IPS-18c (cell line): ENCODE measurements at regions not wholly inside any gene's neighbourhood (a gene's known extent, or its start where the extent isn't known, plus 50 kb on each side); places are given as distances from the start of the nearest gene placed in this dataset.
"Not testable (repeated sequence)": the region's sequence is repeated elsewhere in the genome, so short reads cannot be mapped to it uniquely, and the experiment has no call there.

ENCODE experiments used
- H3K4me3 ChIP-seq: 2 replicates; pipeline ENCODE4 v1.7.0; 2013; ENCODE audit warnings: low read depth, mild to moderate bottlenecking, low read length, moderate library complexity; ENCODE audit not compliant: insufficient read depth
- H3K9me3 ChIP-seq: one replicate; pipeline ENCODE4 v1.6.1; 2013; ENCODE audit warnings: mild to moderate bottlenecking, low read length, moderate library complexity; ENCODE audit not compliant: control insufficient read depth, insufficient read depth

GRCh38 chr5:105304859-105305258 is 1742.3 kb upstream of the NUDT12 start:
- Histone ChIP-seq H3K4me3 (no peak overlapping the region), H3K9me3 (no peaks in the 10 kb centered on the region)

- H3K9me3 ChIP-seq: no peaks in the 10 kb centered on the region
- H3K4me3 ChIP-seq: no peak overlapping the region
These were observed 1726.4 kb upstream of the NUDT12 start for GRCh38 chr5:105288946-105289345.

- H3K9me3 ChIP-seq: no peaks in the 10 kb centered on the region
- no peak overlapping the region for H3K4me3 ChIP-seq
These were observed 1720.5 kb upstream of the NUDT12 start for GRCh38 chr5:105283134-105283533.

- H3K9me3 ChIP-seq: no peaks in the 10 kb centered on the region
These were observed 1711.5 kb upstream of the NUDT12 start for GRCh38 chr5:105274079-105274478.

GRCh38 chr5:105263515-105263914 is 1700.9 kb upstream of the NUDT12 start:
- Histone ChIP-seq H3K4me3 (no peak overlapping the region), H3K9me3 (no peaks in the 10 kb centered on the region)

More at GRCh38 chr5:105274079-105274478, 1711.5 kb upstream of the NUDT12 start:
- no peak overlapping the region for H3K4me3 ChIP-seq

GRCh38 chr5:105259581-105260217 is 1697.1 kb upstream of the NUDT12 start:
- Histone ChIP-seq H3K9me3 (no peaks in the 10 kb centered on the region), H3K4me3 (no peak overlapping the region)

GRCh38 chr5:105238561-105238960 is 1676.0 kb upstream of the NUDT12 start:
- Histone ChIP-seq H3K9me3 (no peaks in the 10 kb centered on the region), H3K4me3 (no peak overlapping the region)

- H3K9me3 ChIP-seq: no peaks in the 10 kb centered on the region
- no peak overlapping the region for H3K4me3 ChIP-seq
These were observed 1668.0 kb upstream of the NUDT12 start for GRCh38 chr5:105230516-105231157.

- H3K4me3 ChIP-seq: no peak overlapping the region
- H3K9me3 ChIP-seq: no peaks in the 10 kb centered on the region
These were observed 1655.4 kb upstream of the NUDT12 start for GRCh38 chr5:105218018-105218417.

GRCh38 chr5:105213078-105213477 is 1650.5 kb upstream of the NUDT12 start:
- Histone ChIP-seq H3K4me3 (no peak overlapping the region), H3K9me3 (no peaks in the 10 kb centered on the region)

GRCh38 chr5:105207066-105207465 is 1644.5 kb upstream of the NUDT12 start:
- Histone ChIP-seq H3K9me3 (no peaks in the 10 kb centered on the region), H3K4me3 (no peak overlapping the region)

- Histone ChIP-seq H3K4me3 (no peak overlapping the region), H3K9me3 (no peaks in the 10 kb centered on the region)
These were observed 1634.9 kb upstream of the NUDT12 start for GRCh38 chr5:105197531-105197930.

- Histone ChIP-seq H3K4me3 (no peak overlapping the region), H3K9me3 (no peaks in the 10 kb centered on the region)
These were observed 1633.2 kb upstream of the NUDT12 start for GRCh38 chr5:105195765-105196164.

GRCh38 chr5:105172918-105173317 is 1610.3 kb upstream of the NUDT12 start:
- no peaks in the 10 kb centered on the region for H3K9me3 ChIP-seq
- H3K4me3 ChIP-seq: no peak overlapping the region

- H3K4me3 ChIP-seq: no peak overlapping the region
- H3K9me3 ChIP-seq: no peaks in the 10 kb centered on the region
These were observed 1606.2 kb upstream of the NUDT12 start for GRCh38 chr5:105168806-105169205.

GRCh38 chr5:105167092-105167491 is 1604.5 kb upstream of the NUDT12 start:
- Histone ChIP-seq H3K4me3 (no peak overlapping the region), H3K9me3 (no peaks in the 10 kb centered on the region)

GRCh38 chr5:105163547-105163946 is 1601.0 kb upstream of the NUDT12 start:
- Histone ChIP-seq H3K4me3 (no peak overlapping the region), H3K9me3 (no peaks in the 10 kb centered on the region)

GRCh38 chr5:105162557-105162956 is 1600.0 kb upstream of the NUDT12 start:
- H3K4me3 ChIP-seq, H3K9me3 ChIP-seq: not testable (repeated sequence)

- Histone ChIP-seq H3K9me3 (no peaks in the 10 kb centered on the region), H3K4me3 (no peak overlapping the region)
These were observed 1595.9 kb upstream of the NUDT12 start for GRCh38 chr5:105158526-105158925.
